Astrocyte (in vitro differentiated cells and primary cell): ENCODE measurements at regions not wholly inside any gene's neighbourhood (a gene's known extent, or its start where the extent isn't known, plus 50 kb on each side); places are given as distances from the start of the nearest gene placed in this dataset.

ENCODE experiments used
- CTCF ChIP-seq: IDR thresholded peaks from 2 replicates; pipeline ENCODE4 v1.5.1; 2011; ENCODE audit warnings: low read depth, mild to moderate bottlenecking, inconsistent platforms, low read length, moderate library complexity; ENCODE audit not compliant: insufficient read depth
- EZH2 ChIP-seq: IDR thresholded peaks from 2 replicates; pipeline ENCODE4 v1.6.1; 2012; ENCODE audit warnings: mild to moderate bottlenecking, low read length, inconsistent platforms; ENCODE audit not compliant: insufficient read depth

DNA sequence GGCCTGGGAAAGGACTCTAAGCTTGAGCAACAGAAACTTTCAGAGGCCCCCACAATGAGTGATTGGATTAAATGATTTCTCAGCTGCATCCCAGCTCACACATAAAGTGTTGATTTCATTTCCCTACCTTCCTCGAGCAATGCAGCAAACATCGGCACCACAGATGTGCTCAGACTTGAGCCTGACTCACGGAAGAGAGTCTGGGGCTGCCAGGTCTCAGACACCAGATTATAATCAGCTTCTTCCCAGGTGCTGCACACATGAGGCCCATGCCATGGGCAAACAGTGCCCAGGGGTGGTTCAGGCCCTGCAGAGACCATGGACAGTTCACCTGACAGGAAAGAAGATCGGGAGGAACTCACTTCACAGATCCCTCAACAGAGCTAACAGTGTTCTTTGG is 226.6 kb upstream of the TENM4 start:
- TF ChIP-seq CTCF (no peak), EZH2 (no peak)
